Pancreas (tissue), 10 donors: ENCODE measurements at regions not wholly inside any gene's neighbourhood (a gene's known extent, or its start where the extent isn't known, plus 50 kb on each side); places are given as distances from the start of the nearest gene placed in this dataset.

Experiments
- ATAC-seq, 4 donors: fragments of 200-7000 bp; cut with Tn5 transposase; one replicate each; pipeline versions ENCODE4 v1.8.0 to v1.9.1; 2020; ENCODE audit warnings: mild to moderate bottlenecking in 4 of 4, moderate library complexity in 4 of 4
- DNase-seq, 6 donors: peaks; one replicate each; pipeline ENCODE4 v3.0.0-alpha.2; 2020
- FAIRE-seq: peaks from 2 replicates; lab custom pipeline; 2012; peaks lifted over from hg19 to GRCh38; lab: Jason Lieb, UNC
- H3K27ac ChIP-seq, 4 donors: fragments of 200-600 bp; sonication (generic); 1 replicate in 3 of 4; 2 replicates in 1 of 4; pipeline versions ENCODE4 v1.5.0 to v1.8.0; 2020
- H3K27me3 ChIP-seq, 4 donors: fragments of 200-600 bp; one replicate each; pipeline ENCODE4 v1.8.0; 2021
- H3K36me3 ChIP-seq, 3 donors: fragments of 200-600 bp; sonication (generic) in 1 of 3; one replicate each; pipeline versions ENCODE4 v1.5.0 to v1.8.0; 2020 to 2021
- H3K4me1 ChIP-seq, 3 donors: fragments of 200-600 bp; one replicate each; pipeline ENCODE4 v1.8.0; 2021
- H3K4me3 ChIP-seq, 4 donors: fragments of 200-600 bp; sonication (generic) in 2 of 4; one replicate each; pipeline versions ENCODE4 v1.5.0 to v1.8.0; 2020 to 2021
- H3K9me3 ChIP-seq, 4 donors: fragments of 200-600 bp; one replicate each; pipeline ENCODE4 v1.8.0; 2021
- CTCF ChIP-seq, 4 donors: fragments of 200-600 bp; sonication (generic) in 3 of 4; IDR thresholded peaks; one replicate each; pipeline versions ENCODE4 v1.5.0 to v1.8.0; 2021; ENCODE audit warnings: antibody characterized with exemption in 4 of 4
- WGBS, 2 donors: extraction: QIAGEN DNeasy Blood & Tissue Kit; methylation state at CpG; one replicate each; pipeline ENCODE4 v1.1.7; 2013; 5-methylcytosine and 5-hydroxymethylcytosine counted together
- intact Hi-C, 3 donors: fragments of 100-400 bp; cut with DNase I; formaldehyde crosslinking; loops; one replicate each; pipeline versions ENCODE4 v1.11.1 to v1.14.2; 2022
- donor health status: healthy with polysubstance abuse.
- donor health status: DM: no; HTN: no; CAD: no; lungs with moderate emphysema.
- donor health status: DM: no; HTN: no; CAD: no.
- donor health status: control.
- donor health status: control.
- donor health status: Bipolar disorder and iron deficiency.
- donor health status: DM: yes; HTN: yes; CAD: no.
- donor health status: DM: no; HTN: no; CAD: no.
- donor health status: DM: no; HTN: no; CAD: no.
- donor health status: DM: yes; HTN: yes; CAD: no.

- no peak for FAIRE-seq
- Histone ChIP-seq H3K27me3 (no peaks in the 10 kb centered on the region), H3K27ac (no peak overlapping the region), H3K36me3 (no peaks in the 10 kb centered on the region), H3K9me3 (no peaks in the 10 kb centered on the region), H3K4me1 (no peaks in the 10 kb centered on the region), H3K4me3 (no peak overlapping the region)
- WGBS, 2 donors: 3 to 10% methylated on average over 1 of the region's 1 CpG
- ATAC-seq: no peak
- no peak for TF ChIP-seq CTCF (IDR thresholded peaks at IDR 0.05)
- intact Hi-C loops: no loop called here
- DNase-seq: no peak
Measured at GRCh38 chr20:37624963-37625362, 68.9 kb upstream of the CTNNBL1 start.

GRCh38 chr20:37622728-37623127 is 71.1 kb upstream of the CTNNBL1 start:
- no peaks in the 10 kb centered on the region for H3K36me3 ChIP-seq
- H3K9me3 ChIP-seq: no peaks in the 10 kb centered on the region
- H3K4me1 ChIP-seq: no peaks in the 10 kb centered on the region
- no peaks in the 10 kb centered on the region for H3K27me3 ChIP-seq
- H3K4me3 ChIP-seq: no peak overlapping the region
- DNase-seq (no peak), ATAC-seq (no peak), FAIRE-seq (no peak)
- 18 to 21% methylated on average over 5 of the region's 5 CpGs for WGBS, 2 donors
- intact Hi-C loops: no loop called here
- no peak overlapping the region for H3K27ac ChIP-seq
- no peak for TF ChIP-seq CTCF (IDR thresholded peaks at IDR 0.05)

DNA sequence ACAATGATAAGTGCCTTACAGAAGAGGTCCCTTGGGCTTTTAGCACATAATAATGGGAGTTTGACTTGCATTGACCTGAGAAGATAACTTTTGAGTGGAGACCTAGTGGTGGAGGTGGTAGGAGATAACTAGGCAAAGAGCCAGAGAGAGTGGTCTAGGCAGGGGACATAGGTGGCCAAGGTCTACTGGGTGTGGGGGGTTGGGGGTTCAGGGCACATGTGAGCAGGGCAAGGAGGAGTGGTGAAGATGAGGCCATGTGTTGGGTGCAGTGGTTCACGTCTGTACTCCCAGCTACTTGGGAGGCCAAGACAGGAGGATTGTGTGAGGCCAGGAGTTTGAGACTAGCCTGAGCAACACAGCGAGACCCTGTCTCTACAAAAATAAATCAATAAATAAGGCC is 74.3 kb upstream of the CTNNBL1 start:
- DNase-seq (no peak), ATAC-seq (no peak), FAIRE-seq (no peak)
- Histone ChIP-seq H3K4me3 (no peak overlapping the region), H3K4me1 (no peaks in the 10 kb centered on the region), H3K9me3 (no peaks in the 10 kb centered on the region), H3K27me3 (no peaks in the 10 kb centered on the region), H3K27ac (no peak overlapping the region), H3K36me3 (no peaks in the 10 kb centered on the region)
- WGBS, 2 donors: 39 to 57% methylated on average over 2 of the region's 2 CpGs
- intact Hi-C loops: no loop called here
- TF ChIP-seq CTCF (IDR thresholded peaks at IDR 0.05): no peak

GRCh38 chr20:37616110-37616425 is 77.8 kb upstream of the CTNNBL1 start:
- no peaks in the 10 kb centered on the region for H3K9me3 ChIP-seq
- no peak for DNase-seq
- FAIRE-seq: no peak
- H3K4me3 ChIP-seq: no peak overlapping the region
- H3K27me3 ChIP-seq: no peaks in the 10 kb centered on the region
- intact Hi-C loops: no loop called here
- no peak for ATAC-seq
- H3K27ac ChIP-seq: no peak overlapping the region
- peak in 1 of 4 donors; percentile 1 for TF ChIP-seq CTCF (IDR thresholded peaks at IDR 0.05)
- WGBS, 2 donors: 11 to 26% methylated on average over 2 of the region's 2 CpGs
- no peaks in the 10 kb centered on the region for H3K36me3 ChIP-seq
- H3K4me1 ChIP-seq: no peaks in the 10 kb centered on the region

GRCh38 chr20:37615340-37616109 is 78.3 kb upstream of the CTNNBL1 start:
- intact Hi-C loops: no loop called here

More at GRCh38 chr20:37615340-37616109, 78.3 kb upstream of the CTNNBL1 start:
- Histone ChIP-seq H3K36me3 (no peaks in the 10 kb centered on the region), H3K4me3 (no peak overlapping the region), H3K4me1 (no peaks in the 10 kb centered on the region), H3K27ac (no peak overlapping the region), H3K27me3 (no peaks in the 10 kb centered on the region), H3K9me3 (no peaks in the 10 kb centered on the region)
- ATAC-seq (no peak), DNase-seq (peak in 2 of 6 donors; percentile 30 to 63), FAIRE-seq (no peak)
- TF ChIP-seq CTCF (IDR thresholded peaks at IDR 0.05): peak in 3 of 4 donors; percentile 19 to 53 (median 51)
- 28 to 35% methylated on average over 5 of the region's 5 CpGs for WGBS, 2 donors
